Thyroid gland (tissue), 4 donors: ENCODE measurements at regions not wholly inside any gene's neighbourhood (a gene's known extent, or its start where the extent isn't known, plus 50 kb on each side); places are given as distances from the start of the nearest gene placed in this dataset.

Source experiments
- DNase-seq, 2 donors: peaks; one replicate each; pipeline ENCODE4 v3.0.0-alpha.2; 2019
- H3K27ac ChIP-seq, 3 donors: fragments of 200-600 bp; sonication (generic); 1 replicate in 2 of 3; 2 replicates in 1 of 3; pipeline ENCODE4 v1.5.1; 2016 to 2019; ENCODE audit warnings: mild to moderate bottlenecking in 1 of 3, moderate library complexity in 1 of 3
- H3K27me3 ChIP-seq: fragments of 200-600 bp; sonication (generic); one replicate; pipeline ENCODE4 v1.5.1; 2019
- H3K36me3 ChIP-seq, 2 donors: fragments of 200-600 bp; sonication (generic); one replicate each; pipeline ENCODE4 v1.5.1; 2016 to 2019
- H3K4me1 ChIP-seq, 2 donors: fragments of 200-600 bp; sonication (generic); one replicate each; pipeline ENCODE4 v1.5.1; 2017 to 2019
- H3K4me3 ChIP-seq, 3 donors: fragments of 200-600 bp; sonication (generic); replicated peaks in 1 of 3; 1 replicate in 2 of 3; 2 replicates in 1 of 3; pipeline ENCODE4 v1.5.1; 2016; ENCODE audit warnings: mild to moderate bottlenecking in 1 of 3
- H3K9me3 ChIP-seq: fragments of 200-600 bp; sonication (generic); one replicate; pipeline ENCODE4 v1.5.1; 2017
- POLR2A ChIP-seq, 2 donors: fragments of 450-650 bp; IDR thresholded peaks; one replicate each; pipeline ENCODE4 v1.6.1; 2017; ENCODE audit warnings: antibody characterized with exemption in 2 of 2, mild to moderate bottlenecking in 2 of 2, moderate library complexity in 1 of 2
- WGBS, 2 donors: methylation state at CpG; one replicate each; pipeline ENCODE4 v1.1.5; 2017; 5-methylcytosine and 5-hydroxymethylcytosine counted together
- intact Hi-C: fragments of 100-400 bp; cut with DNase I; formaldehyde crosslinking; loops from one replicate; pipeline ENCODE4 v1.15.1; 2023
- TF ChIP-seq, protein P1 (sequence below), 6 experiments: fragments of 200-600 bp in 3 of 6; fragments of 450-650 bp in 3 of 6; sonication (generic) in 3 of 6; IDR thresholded peaks; one replicate each; pipeline ENCODE4 v1.5.1; 2016 to 2019; ENCODE audit warnings: antibody characterized with exemption in 6 of 6, mild to moderate bottlenecking in 2 of 6, inconsistent platforms in 1 of 6, moderate library complexity in 1 of 6

DNA sequence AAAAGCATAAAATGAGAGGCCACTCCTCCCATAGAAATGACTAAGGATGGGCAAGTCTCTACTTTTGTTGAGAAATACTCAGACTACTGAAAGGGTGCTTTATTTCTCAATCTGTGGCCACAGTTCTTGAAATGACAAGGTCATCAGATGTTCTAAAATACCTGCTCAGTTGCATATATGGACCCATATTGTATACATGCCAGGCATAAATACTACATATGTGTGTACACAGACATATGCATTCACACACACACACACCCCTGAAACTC is 691.5 kb upstream of the SORCS1 start:
- no peaks in the 10 kb centered on the region for H3K4me1 ChIP-seq
- H3K27ac ChIP-seq: no peak overlapping the region
- intact Hi-C loops: no loop called here
- H3K27me3 ChIP-seq: no peaks in the 10 kb centered on the region
- no peaks in the 10 kb centered on the region for H3K36me3 ChIP-seq
- no peak overlapping the region for H3K4me3 ChIP-seq
- DNase-seq: no peak
- no peaks in the 10 kb centered on the region for H3K9me3 ChIP-seq
- TF ChIP-seq, protein P1, sequence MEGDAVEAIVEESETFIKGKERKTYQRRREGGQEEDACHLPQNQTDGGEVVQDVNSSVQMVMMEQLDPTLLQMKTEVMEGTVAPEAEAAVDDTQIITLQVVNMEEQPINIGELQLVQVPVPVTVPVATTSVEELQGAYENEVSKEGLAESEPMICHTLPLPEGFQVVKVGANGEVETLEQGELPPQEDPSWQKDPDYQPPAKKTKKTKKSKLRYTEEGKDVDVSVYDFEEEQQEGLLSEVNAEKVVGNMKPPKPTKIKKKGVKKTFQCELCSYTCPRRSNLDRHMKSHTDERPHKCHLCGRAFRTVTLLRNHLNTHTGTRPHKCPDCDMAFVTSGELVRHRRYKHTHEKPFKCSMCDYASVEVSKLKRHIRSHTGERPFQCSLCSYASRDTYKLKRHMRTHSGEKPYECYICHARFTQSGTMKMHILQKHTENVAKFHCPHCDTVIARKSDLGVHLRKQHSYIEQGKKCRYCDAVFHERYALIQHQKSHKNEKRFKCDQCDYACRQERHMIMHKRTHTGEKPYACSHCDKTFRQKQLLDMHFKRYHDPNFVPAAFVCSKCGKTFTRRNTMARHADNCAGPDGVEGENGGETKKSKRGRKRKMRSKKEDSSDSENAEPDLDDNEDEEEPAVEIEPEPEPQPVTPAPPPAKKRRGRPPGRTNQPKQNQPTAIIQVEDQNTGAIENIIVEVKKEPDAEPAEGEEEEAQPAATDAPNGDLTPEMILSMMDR (IDR thresholded peaks at IDR 0.05): no peak
- no peak for TF ChIP-seq POLR2A (IDR thresholded peaks at IDR 0.05)

DNA sequence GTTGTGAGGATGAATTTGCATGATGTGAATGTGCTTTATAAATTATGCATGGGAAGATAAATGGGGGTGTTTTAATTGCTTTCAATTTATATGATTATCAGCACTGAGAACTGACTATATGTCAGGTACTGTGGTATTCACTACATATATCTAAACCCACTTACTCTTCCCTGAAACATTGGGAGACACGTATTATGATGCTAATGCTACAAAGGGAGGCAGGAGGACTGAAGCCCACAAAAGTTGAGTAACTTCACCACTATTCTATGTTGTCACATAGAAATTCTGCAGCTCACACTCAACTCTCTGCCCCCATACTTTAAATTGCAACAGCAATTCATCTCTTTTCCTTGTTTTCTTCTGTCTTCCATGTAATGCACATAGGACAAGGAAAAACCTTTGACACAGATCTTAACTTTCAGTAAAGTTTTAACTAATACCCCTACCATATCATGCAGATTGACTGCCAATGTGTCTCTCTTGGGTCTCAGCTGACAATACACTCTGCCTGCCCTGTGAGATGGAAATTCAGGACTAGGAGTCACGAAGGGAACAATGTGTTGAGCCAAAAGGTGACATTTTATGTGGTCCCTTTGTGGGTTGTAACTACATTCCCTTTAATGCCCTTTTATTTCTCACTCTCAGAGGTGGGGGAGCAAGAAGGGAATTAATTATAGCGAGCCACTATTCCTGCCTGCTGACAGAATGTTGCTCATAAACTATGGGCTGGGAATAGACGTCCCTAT is 691.0 kb upstream of the SORCS1 start:
- Histone ChIP-seq H3K27ac (no peak overlapping the region), H3K9me3 (no peaks in the 10 kb centered on the region), H3K4me1 (no peaks in the 10 kb centered on the region), H3K4me3 (no peak overlapping the region), H3K27me3 (no peaks in the 10 kb centered on the region), H3K36me3 (no peaks in the 10 kb centered on the region)
- DNase-seq: no peak
- intact Hi-C loops: no loop called here
- TF ChIP-seq, protein P1 (IDR thresholded peaks at IDR 0.05): no peak
- no peak for TF ChIP-seq POLR2A (IDR thresholded peaks at IDR 0.05)
- 80 to 81% methylated on average over 4 of the region's 4 CpGs for WGBS, 2 donors

DNA sequence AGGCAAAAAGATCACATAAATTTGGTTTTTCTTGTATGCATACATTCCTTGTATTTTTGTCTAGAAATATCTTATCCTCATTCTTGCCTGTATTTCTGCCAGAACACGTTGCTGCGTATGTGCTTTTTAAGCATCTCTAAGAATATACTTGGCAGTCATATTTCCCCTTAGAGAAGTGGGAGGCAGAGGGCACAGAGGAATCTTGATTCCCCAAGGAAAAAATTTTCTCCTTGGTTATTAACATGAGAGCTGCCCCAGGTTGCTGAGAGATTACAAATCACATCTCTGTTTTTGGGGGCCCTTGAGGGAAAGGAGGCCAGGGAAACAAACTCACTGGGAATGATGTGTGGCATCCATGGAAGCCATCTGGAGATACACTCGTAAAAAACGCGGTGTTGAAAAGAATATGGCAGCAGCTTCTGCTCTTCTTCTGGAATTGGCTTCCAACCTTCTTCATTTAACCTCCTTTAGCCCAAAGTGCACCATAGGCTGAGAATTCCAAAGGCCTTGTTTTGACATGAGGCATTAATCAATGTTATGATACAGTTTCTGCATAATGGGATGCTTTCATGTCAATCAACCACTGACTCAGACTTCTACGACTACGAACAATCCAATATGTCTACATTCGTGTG is 684.3 kb upstream of the SORCS1 start:
- no peak overlapping the region for H3K4me3 ChIP-seq
- intact Hi-C loops: no loop called here
- no peaks in the 10 kb centered on the region for H3K4me1 ChIP-seq
- no peaks in the 10 kb centered on the region for H3K36me3 ChIP-seq
- TF ChIP-seq POLR2A (IDR thresholded peaks at IDR 0.05): no peak
- TF ChIP-seq, protein P1 (IDR thresholded peaks at IDR 0.05): no peak
- H3K9me3 ChIP-seq: no peaks in the 10 kb centered on the region
- no peak for DNase-seq
- WGBS, 2 donors: 88 to 89% methylated on average over 8 of the region's 8 CpGs
- H3K27me3 ChIP-seq: no peaks in the 10 kb centered on the region
- H3K27ac ChIP-seq: no peak overlapping the region

DNA sequence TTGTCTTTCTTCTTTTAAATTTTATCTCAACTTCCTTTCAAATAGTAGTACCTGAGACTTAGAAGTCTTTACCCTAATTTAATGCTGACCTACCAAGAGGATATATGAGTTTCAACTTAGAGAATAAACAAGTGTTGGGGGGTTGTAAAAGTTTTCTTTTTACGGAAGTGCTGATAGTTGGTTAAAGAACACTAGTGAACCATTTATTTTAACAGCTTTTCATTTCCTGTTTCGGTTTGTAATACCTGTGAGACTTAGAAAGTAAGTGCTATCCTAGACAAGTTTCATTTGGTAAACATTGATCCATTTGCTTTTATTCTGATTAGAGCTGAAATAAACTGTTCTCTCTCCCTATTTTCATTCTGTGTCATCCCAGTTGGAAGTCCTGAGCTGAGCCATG is 683.1 kb upstream of the SORCS1 start:
- Histone ChIP-seq H3K27ac (no peak overlapping the region), H3K27me3 (no peaks in the 10 kb centered on the region), H3K4me1 (no peaks in the 10 kb centered on the region), H3K36me3 (no peaks in the 10 kb centered on the region), H3K4me3 (no peak overlapping the region), H3K9me3 (no peaks in the 10 kb centered on the region)
- TF ChIP-seq, protein P1 (IDR thresholded peaks at IDR 0.05): no peak
- no peak for TF ChIP-seq POLR2A (IDR thresholded peaks at IDR 0.05)
- intact Hi-C loops: no loop called here
- 57 to 65% methylated on average over 2 of the region's 2 CpGs for WGBS, 2 donors
- no peak for DNase-seq

DNA sequence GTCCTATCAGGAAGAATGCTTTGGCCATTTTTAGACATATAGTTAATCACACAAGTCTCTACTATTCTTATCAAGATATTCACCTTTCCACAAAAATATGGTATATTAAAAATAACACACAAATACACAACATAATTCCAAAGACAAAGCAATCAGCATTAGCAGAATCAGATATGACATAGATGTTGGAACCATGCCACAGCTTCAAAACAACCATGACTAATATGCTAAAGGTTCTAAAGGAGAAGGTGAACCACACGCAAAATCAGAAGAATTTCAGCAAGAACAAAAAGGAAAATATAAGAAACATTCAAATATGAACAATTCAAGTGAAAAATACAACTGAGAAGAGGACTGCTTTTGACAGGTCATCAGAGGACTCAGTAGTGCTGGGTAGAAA is 670.2 kb upstream of the SORCS1 start:
- no peaks in the 10 kb centered on the region for H3K27me3 ChIP-seq
- no peak for DNase-seq
- intact Hi-C loops: no loop called here
- H3K27ac ChIP-seq: no peak overlapping the region
- H3K9me3 ChIP-seq: no peaks in the 10 kb centered on the region
- no peak overlapping the region for H3K4me3 ChIP-seq
- no peak for TF ChIP-seq POLR2A (IDR thresholded peaks at IDR 0.05)
- TF ChIP-seq, protein P1 (IDR thresholded peaks at IDR 0.05): no peak
- H3K4me1 ChIP-seq: no peaks in the 10 kb centered on the region
- no peaks in the 10 kb centered on the region for H3K36me3 ChIP-seq
- 91 to 93% methylated on average over 1 of the region's 1 CpG for WGBS, 2 donors
